ENCODE measurements at regions not wholly inside any gene's neighbourhood (a gene's known extent, or its start where the extent isn't known, plus 50 kb on each side); places are given as distances from the start of the nearest gene placed in this dataset.

GRCh38 chr7:118629898-118630438 lies 405.5 kb downstream of the ANKRD7 start:
- peaks cover 9% of the 10 kb centered on the region for H3K9me3 ChIP-seq (ENCODE audit: control insufficient read depth, insufficient read depth, low read length)
- WGBS (ENCODE audit: insufficient coverage) = 53% methylated on average over 1 of the region's 2 CpGs
- no peaks in the 10 kb centered on the region for H3K36me3 ChIP-seq (ENCODE audit: control insufficient read depth, insufficient read depth, low read length)
- ATAC-seq = no peak
- no peak for DNase-seq
- H3K4me1 ChIP-seq (ENCODE audit: control insufficient read depth, insufficient read depth, low read length) = no peaks in the 10 kb centered on the region
- intact Hi-C loops (cut with micrococcal nuclease) = no loop called here
- no peaks in the 10 kb centered on the region for H3K27me3 Mint-ChIP-seq (ENCODE audit: low read depth in 2 of 2)
- H3K4me3 Mint-ChIP-seq = no peak overlapping the region
- no peaks in the 10 kb centered on the region for H3K36me3 Mint-ChIP-seq
- TF ChIP-seq CTCF (IDR thresholded peaks at IDR 0.05) = no peak
- H3K27ac Mint-ChIP-seq = no peak overlapping the region
- no peaks in the 10 kb centered on the region for H3K27me3 ChIP-seq (ENCODE audit: control insufficient read depth, insufficient read depth, low read length)
- H3K9me3 Mint-ChIP-seq = peaks cover 10 to 16% of the 10 kb centered on the region in 2 donors
- no peak overlapping the region for H3K27ac ChIP-seq (ENCODE audit: low read length)
- H3K4me1 Mint-ChIP-seq = no peaks in the 10 kb centered on the region
- no peak overlapping the region for H3K4me3 ChIP-seq (ENCODE audit: low read length)

- no peak overlapping the region for H3K27ac Mint-ChIP-seq
- no CpG with 5 or more reads among the region's 2 CpGs for WGBS (ENCODE audit: insufficient coverage)
Measured at GRCh38 chr7:118642396-118642795, 417.9 kb downstream of the ANKRD7 start.

GRCh38 chr7:118644346-118644745 lies 419.8 kb downstream of the ANKRD7 start:
- H3K27me3 ChIP-seq (ENCODE audit: control insufficient read depth, insufficient read depth, low read length) = no peaks in the 10 kb centered on the region
- Mint-ChIP-seq H3K36me3 (no peaks in the 10 kb centered on the region), H3K27ac (no peak overlapping the region), H3K4me1 (no peaks in the 10 kb centered on the region), H3K9me3 (peaks cover 0 to 9% of the 10 kb centered on the region in 2 donors), H3K4me3 (no peak overlapping the region), H3K27me3 (ENCODE audit: low read depth in 2 of 2) (no peaks in the 10 kb centered on the region)
- no peaks in the 10 kb centered on the region for H3K9me3 ChIP-seq (ENCODE audit: control insufficient read depth, insufficient read depth, low read length)
- TF ChIP-seq CTCF (IDR thresholded peaks at IDR 0.05) = no peak
- ATAC-seq (no peak), DNase-seq (no peak)
- H3K4me3 ChIP-seq (ENCODE audit: low read length) = no peak overlapping the region
- H3K36me3 ChIP-seq (ENCODE audit: control insufficient read depth, insufficient read depth, low read length) = no peaks in the 10 kb centered on the region
- no peaks in the 10 kb centered on the region for H3K4me1 ChIP-seq (ENCODE audit: control insufficient read depth, insufficient read depth, low read length)
- intact Hi-C loops (cut with micrococcal nuclease) = no loop called here
- no peak overlapping the region for H3K27ac ChIP-seq (ENCODE audit: low read length)

More at GRCh38 chr7:118642396-118642795, 417.9 kb downstream of the ANKRD7 start:
- Mint-ChIP-seq H3K27me3 (ENCODE audit: low read depth in 2 of 2) (no peaks in the 10 kb centered on the region), H3K4me3 (no peak overlapping the region), H3K36me3 (no peaks in the 10 kb centered on the region), H3K9me3 (peaks cover 0 to 7% of the 10 kb centered on the region in 2 donors), H3K4me1 (no peaks in the 10 kb centered on the region)
- Histone ChIP-seq H3K4me3 (ENCODE audit: low read length) (no peak overlapping the region), H3K4me1 (ENCODE audit: control insufficient read depth, insufficient read depth, low read length) (no peaks in the 10 kb centered on the region), H3K27me3 (ENCODE audit: control insufficient read depth, insufficient read depth, low read length) (no peaks in the 10 kb centered on the region), H3K9me3 (ENCODE audit: control insufficient read depth, insufficient read depth, low read length) (no peaks in the 10 kb centered on the region), H3K36me3 (ENCODE audit: control insufficient read depth, insufficient read depth, low read length) (no peaks in the 10 kb centered on the region), H3K27ac (ENCODE audit: low read length) (no peak overlapping the region)
- ATAC-seq = no peak
- intact Hi-C loops (cut with micrococcal nuclease) = no loop called here
- TF ChIP-seq CTCF (IDR thresholded peaks at IDR 0.05) = no peak
- DNase-seq = no peak

DNA sequence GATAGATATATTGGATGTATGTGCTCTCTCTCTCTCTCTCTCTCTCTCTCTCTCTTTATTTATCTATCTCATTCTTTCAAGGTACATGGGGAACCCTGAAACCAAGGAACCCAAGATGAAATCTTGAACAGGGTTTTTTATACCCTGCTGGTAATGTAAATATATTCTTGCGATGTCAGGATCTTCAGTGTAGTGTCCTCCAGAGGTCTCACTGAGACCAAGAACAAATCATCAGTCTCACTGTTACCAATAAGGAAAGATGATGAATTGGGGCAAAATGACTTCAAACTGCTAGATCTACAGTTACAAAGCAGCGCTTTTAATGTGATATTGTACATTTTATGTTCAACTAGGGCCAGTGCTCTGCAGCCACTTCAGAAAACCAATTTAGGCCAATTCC lies 423.5 kb downstream of the ANKRD7 start:
- Histone ChIP-seq H3K27ac (ENCODE audit: low read length) (no peak overlapping the region), H3K36me3 (ENCODE audit: control insufficient read depth, insufficient read depth, low read length) (no peaks in the 10 kb centered on the region), H3K27me3 (ENCODE audit: control insufficient read depth, insufficient read depth, low read length) (no peaks in the 10 kb centered on the region), H3K9me3 (ENCODE audit: control insufficient read depth, insufficient read depth, low read length) (no peaks in the 10 kb centered on the region), H3K4me3 (ENCODE audit: low read length) (no peak overlapping the region), H3K4me1 (ENCODE audit: control insufficient read depth, insufficient read depth, low read length) (no peaks in the 10 kb centered on the region)
- ATAC-seq (no peak), DNase-seq (no peak)
- no peak for TF ChIP-seq CTCF (IDR thresholded peaks at IDR 0.05)
- H3K4me3 Mint-ChIP-seq = no peak overlapping the region
- H3K27me3 Mint-ChIP-seq (ENCODE audit: low read depth in 2 of 2) = no peaks in the 10 kb centered on the region
- no peak overlapping the region for H3K27ac Mint-ChIP-seq
- H3K36me3 Mint-ChIP-seq = no peaks in the 10 kb centered on the region
- no peaks in the 10 kb centered on the region for H3K4me1 Mint-ChIP-seq
- H3K9me3 Mint-ChIP-seq = peaks cover 0 to 12% of the 10 kb centered on the region in 2 donors
- WGBS (ENCODE audit: insufficient coverage) = 92% methylated on average over 2 of the region's 2 CpGs
- intact Hi-C loops (cut with micrococcal nuclease) = no loop called here

All from natural killer cell (primary cell).